Neural cell (in vitro differentiated cells): ENCODE measurements at regions not wholly inside any gene's neighbourhood (a gene's known extent, or its start where the extent isn't known, plus 50 kb on each side); places are given as distances from the start of the nearest gene placed in this dataset.

Source experiments
- H2AFZ ChIP-seq: fragments of 200-600, 300-800 bp; sonication (generic), shearing (Covaris generic); 2 replicates; pipeline ENCODE4 v1.6.0; 2014; ENCODE audit warnings: low read depth, mild to moderate bottlenecking, antibody characterized with exemption, low read length, moderate library complexity
- H3F3A ChIP-seq: fragments of 200-600 bp; shearing (Covaris generic); 2 replicates; pipeline ENCODE4 v1.6.1; 2016; ENCODE audit warnings: mild to moderate bottlenecking, moderate library complexity, mixed read lengths, antibody characterized with exemption, low read length; ENCODE audit not compliant: insufficient read depth, poor library complexity, severe bottlenecking
- H3K27ac ChIP-seq: fragments of 200-600, 300-800 bp; sonication (generic), shearing (Covaris generic); 2 replicates; pipeline ENCODE4 v1.5.1; 2014; ENCODE audit warnings: mild to moderate bottlenecking, low read length, moderate library complexity
- H3K27me3 ChIP-seq: fragments of 300-800, 200-600 bp; sonication (generic), shearing (Covaris generic); 2 replicates; pipeline ENCODE4 v1.6.0; 2014; ENCODE audit warnings: mild to moderate bottlenecking, low read depth, low read length, moderate library complexity; ENCODE audit not compliant: insufficient read depth
- H3K36me3 ChIP-seq: fragments of 300-800, 200-600 bp; sonication (generic), shearing (Covaris generic); 2 replicates; pipeline ENCODE4 v1.5.1; 2014; ENCODE audit warnings: mild to moderate bottlenecking, antibody characterized with exemption, low read length, moderate library complexity; ENCODE audit not compliant: insufficient read depth
- H3K4me2 ChIP-seq: fragments of 300-800, 200-600 bp; sonication (generic), shearing (Covaris generic); 2 replicates; pipeline ENCODE4 v1.6.0; 2014; ENCODE audit warnings: mild to moderate bottlenecking, low read length
- H3K4me3 ChIP-seq: fragments of 300-800, 200-600 bp; sonication (generic), shearing (Covaris generic); 2 replicates; pipeline ENCODE4 v1.5.1; 2014; ENCODE audit warnings: mild to moderate bottlenecking, low read length, moderate library complexity
- H3K79me2 ChIP-seq: fragments of 200-600 bp; shearing (Covaris generic); replicated peaks from 2 replicates; pipeline ENCODE4 v1.6.0; 2014; ENCODE audit warnings: mild to moderate bottlenecking, low read length, moderate library complexity; ENCODE audit not compliant: insufficient read depth
- H3K9ac ChIP-seq: fragments of 300-800, 200-600 bp; sonication (generic), shearing (Covaris generic); 2 replicates; pipeline ENCODE4 v1.6.1; 2016; ENCODE audit warnings: mild to moderate bottlenecking, low read length, mixed read lengths
- H3K9me2 ChIP-seq: fragments of 200-600 bp; shearing (Covaris generic); 2 replicates; pipeline ENCODE4 v1.6.1; 2016; ENCODE audit warnings: mild to moderate bottlenecking, low read length, mixed read lengths; ENCODE audit not compliant: insufficient read depth
- H3K9me3 ChIP-seq: fragments of 200-600, 300-800 bp; sonication (generic), shearing (Covaris generic); 2 replicates; pipeline ENCODE4 v1.6.1; 2016; ENCODE audit warnings: mild to moderate bottlenecking, mixed run types, low read length, moderate library complexity, mixed read lengths
- H4K20me1 ChIP-seq: fragments of 200-600 bp; shearing (Covaris generic); 2 replicates; pipeline ENCODE4 v1.6.1; 2016; ENCODE audit warnings: mild to moderate bottlenecking, mixed run types; ENCODE audit not compliant: insufficient read depth
- CTCF ChIP-seq: fragments of 450-650 bp; IDR thresholded peaks from 2 replicates; pipeline ENCODE4 v1.5.1; 2014; ENCODE audit warnings: antibody characterized with exemption, mild to moderate bottlenecking, moderate library complexity; ENCODE audit not compliant: poor library complexity, severe bottlenecking
- EP300 ChIP-seq: fragments of 450-650 bp; conservative IDR thresholded peaks from 2 replicates; pipeline ENCODE4 v1.6.1; 2014; ENCODE audit warnings: antibody characterized with exemption, mild to moderate bottlenecking, moderate library complexity; ENCODE audit not compliant: poor library complexity, severe bottlenecking
- EZH2 ChIP-seq: fragments of 200-600, 300-800 bp; shearing (Covaris generic), sonication (generic); IDR thresholded peaks from 2 replicates; pipeline ENCODE4 v1.6.1; 2014; ENCODE audit warnings: antibody characterized with exemption, low read length, borderline replicate concordance, mild to moderate bottlenecking; ENCODE audit not compliant: insufficient read depth, poor library complexity, severe bottlenecking
- MXI1 ChIP-seq: fragments of 450-650 bp; conservative IDR thresholded peaks from 2 replicates; pipeline ENCODE4 v1.6.1; 2014; ENCODE audit warnings: antibody characterized with exemption, mild to moderate bottlenecking; ENCODE audit not compliant: poor library complexity, severe bottlenecking
- POLR2AphosphoS5 ChIP-seq: IDR thresholded peaks from 2 replicates; pipeline ENCODE4 v1.6.1; 2012
- RAD21 ChIP-seq: fragments of 450-650 bp; conservative IDR thresholded peaks from 2 replicates; pipeline ENCODE4 v1.6.1; 2014; ENCODE audit warnings: antibody characterized with exemption, mild to moderate bottlenecking, moderate library complexity
- SMC3 ChIP-seq: fragments of 450-650 bp; conservative IDR thresholded peaks from 2 replicates; pipeline ENCODE4 v1.6.1; 2014; ENCODE audit warnings: antibody characterized with exemption, mild to moderate bottlenecking, moderate library complexity; ENCODE audit not compliant: poor library complexity
- TAF1 ChIP-seq: IDR thresholded peaks from 2 replicates; pipeline ENCODE4 v1.6.1; 2012; ENCODE audit warnings: low read depth
- TF ChIP-seq, protein P1 (sequence below): IDR thresholded peaks from 2 replicates; pipeline ENCODE4 v1.6.1; 2012; ENCODE audit warnings: borderline replicate concordance

GRCh38 chr3:107098864-107099263 lies 278.4 kb upstream of the CCDC54 start:
- H3K9me3 ChIP-seq = no peaks in the 10 kb centered on the region
- no peaks in the 10 kb centered on the region for H3K27me3 ChIP-seq
- H3K36me3 ChIP-seq = no peaks in the 10 kb centered on the region
- no peak overlapping the region for H2AFZ ChIP-seq
- H4K20me1 ChIP-seq = no peaks in the 10 kb centered on the region
- H3K4me3 ChIP-seq = no peak overlapping the region
- no peak overlapping the region for H3K9ac ChIP-seq
- H3K9me2 ChIP-seq = no peaks in the 10 kb centered on the region
- H3F3A ChIP-seq = no peaks in the 10 kb centered on the region
- no peak overlapping the region for H3K4me2 ChIP-seq
- H3K27ac ChIP-seq = no peak overlapping the region
- H3K79me2 ChIP-seq = no peaks in the 10 kb centered on the region
- no peak for TF ChIP-seq EZH2
- TF ChIP-seq, protein P1, sequence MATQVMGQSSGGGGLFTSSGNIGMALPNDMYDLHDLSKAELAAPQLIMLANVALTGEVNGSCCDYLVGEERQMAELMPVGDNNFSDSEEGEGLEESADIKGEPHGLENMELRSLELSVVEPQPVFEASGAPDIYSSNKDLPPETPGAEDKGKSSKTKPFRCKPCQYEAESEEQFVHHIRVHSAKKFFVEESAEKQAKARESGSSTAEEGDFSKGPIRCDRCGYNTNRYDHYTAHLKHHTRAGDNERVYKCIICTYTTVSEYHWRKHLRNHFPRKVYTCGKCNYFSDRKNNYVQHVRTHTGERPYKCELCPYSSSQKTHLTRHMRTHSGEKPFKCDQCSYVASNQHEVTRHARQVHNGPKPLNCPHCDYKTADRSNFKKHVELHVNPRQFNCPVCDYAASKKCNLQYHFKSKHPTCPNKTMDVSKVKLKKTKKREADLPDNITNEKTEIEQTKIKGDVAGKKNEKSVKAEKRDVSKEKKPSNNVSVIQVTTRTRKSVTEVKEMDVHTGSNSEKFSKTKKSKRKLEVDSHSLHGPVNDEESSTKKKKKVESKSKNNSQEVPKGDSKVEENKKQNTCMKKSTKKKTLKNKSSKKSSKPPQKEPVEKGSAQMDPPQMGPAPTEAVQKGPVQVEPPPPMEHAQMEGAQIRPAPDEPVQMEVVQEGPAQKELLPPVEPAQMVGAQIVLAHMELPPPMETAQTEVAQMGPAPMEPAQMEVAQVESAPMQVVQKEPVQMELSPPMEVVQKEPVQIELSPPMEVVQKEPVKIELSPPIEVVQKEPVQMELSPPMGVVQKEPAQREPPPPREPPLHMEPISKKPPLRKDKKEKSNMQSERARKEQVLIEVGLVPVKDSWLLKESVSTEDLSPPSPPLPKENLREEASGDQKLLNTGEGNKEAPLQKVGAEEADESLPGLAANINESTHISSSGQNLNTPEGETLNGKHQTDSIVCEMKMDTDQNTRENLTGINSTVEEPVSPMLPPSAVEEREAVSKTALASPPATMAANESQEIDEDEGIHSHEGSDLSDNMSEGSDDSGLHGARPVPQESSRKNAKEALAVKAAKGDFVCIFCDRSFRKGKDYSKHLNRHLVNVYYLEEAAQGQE = no peak
- TF ChIP-seq MXI1 = no peak
- TF ChIP-seq TAF1 = no peak
- TF ChIP-seq SMC3 = no peak
- TF ChIP-seq RAD21 = no peak
- no peak for TF ChIP-seq CTCF
- TF ChIP-seq EP300 = no peak
- TF ChIP-seq POLR2AphosphoS5 = no peak

GRCh38 chr3:107100137-107100536 lies 277.1 kb upstream of the CCDC54 start:
- Histone ChIP-seq H3K9me3 (no peaks in the 10 kb centered on the region), H3K36me3 (no peaks in the 10 kb centered on the region), H3K4me3 (no peak overlapping the region), H2AFZ (no peak overlapping the region), H3K27me3 (no peaks in the 10 kb centered on the region), H4K20me1 (no peaks in the 10 kb centered on the region), H3F3A (no peaks in the 10 kb centered on the region), H3K9ac (no peak overlapping the region), H3K9me2 (no peaks in the 10 kb centered on the region), H3K27ac (no peak overlapping the region), H3K79me2 (no peaks in the 10 kb centered on the region), H3K4me2 (no peak overlapping the region)
- TF ChIP-seq CTCF = no peak
- no peak for TF ChIP-seq EP300
- TF ChIP-seq, protein P1 = no peak
- TF ChIP-seq POLR2AphosphoS5 = no peak
- TF ChIP-seq RAD21 = no peak
- no peak for TF ChIP-seq TAF1
- no peak for TF ChIP-seq SMC3
- TF ChIP-seq EZH2 = no peak
- TF ChIP-seq MXI1 = no peak
